HEK293T (cell line): ENCODE measurements at regions not wholly inside any gene's neighbourhood (a gene's known extent, or its start where the extent isn't known, plus 50 kb on each side); places are given as distances from the start of the nearest gene placed in this dataset.

ENCODE experiments used
- CTCF ChIA-PET: fragments of 350-600 bp; formaldehyde crosslinking; extraction: SDS; loops from one replicate; lab custom pipeline; 2021; ENCODE audit warnings: antibody characterized with exemption, inconsistent platforms; lab: Yijun Ruan, JAX
- POLR2A ChIA-PET: fragments of 350-600 bp; formaldehyde crosslinking; extraction: SDS; loops from one replicate; lab custom pipeline; 2020; ENCODE audit warnings: antibody characterized with exemption, inconsistent platforms; lab: Yijun Ruan, JAX
- DNase-seq: peaks from one replicate; pipeline ENCODE4 v3.0.0; 2012; ENCODE audit warnings: mixed read lengths; ENCODE audit errors: extremely low spot score
- ARNT ChIP-seq: fragments of 450-650 bp; IDR thresholded peaks from 2 replicates; pipeline ENCODE4 v1.6.1; 2017; ENCODE audit warnings: mild to moderate bottlenecking
- BHLHE40 ChIP-seq: fragments of 450-650 bp; IDR thresholded peaks from 2 replicates; pipeline ENCODE4 v1.6.1; 2016; ENCODE audit warnings: mild to moderate bottlenecking, moderate library complexity, borderline replicate concordance
- CTBP1 ChIP-seq: fragments of 450-650 bp; IDR thresholded peaks from 2 replicates; pipeline ENCODE4 v1.6.1; 2016; ENCODE audit warnings: borderline replicate concordance
- ELF4 ChIP-seq: fragments of 450-650 bp; IDR thresholded peaks from 2 replicates; pipeline ENCODE4 v1.6.1; 2017; ENCODE audit warnings: antibody characterized with exemption
- FOXA1 ChIP-seq: fragments of 450-650 bp; IDR thresholded peaks from 2 replicates; pipeline ENCODE4 v1.6.1; 2016; ENCODE audit warnings: mild to moderate bottlenecking
- FOXK2 ChIP-seq: fragments of 450-650 bp; IDR thresholded peaks from 2 replicates; pipeline ENCODE4 v1.6.1; 2016; ENCODE audit warnings: mild to moderate bottlenecking
- FOXM1 ChIP-seq: fragments of 450-650 bp; IDR thresholded peaks from 2 replicates; pipeline ENCODE4 v1.6.1; 2017; ENCODE audit warnings: mild to moderate bottlenecking, borderline replicate concordance
- HDGF ChIP-seq: fragments of 450-650 bp; IDR thresholded peaks from 2 replicates; pipeline ENCODE4 v1.6.1; 2017; ENCODE audit warnings: antibody characterized with exemption, borderline replicate concordance
- L3MBTL2 ChIP-seq: fragments of 450-650 bp; conservative IDR thresholded peaks from 2 replicates; pipeline ENCODE4 v1.6.1; 2016; ENCODE audit warnings: mild to moderate bottlenecking
- LEF1 ChIP-seq: fragments of 450-650 bp; IDR thresholded peaks from 2 replicates; pipeline ENCODE4 v1.6.1; 2017; ENCODE audit warnings: mild to moderate bottlenecking, borderline replicate concordance
- NFRKB ChIP-seq: fragments of 450-650 bp; IDR thresholded peaks from 2 replicates; pipeline ENCODE4 v1.6.1; 2016; ENCODE audit warnings: mild to moderate bottlenecking, moderate library complexity
- PKNOX1 ChIP-seq: fragments of 450-650 bp; IDR thresholded peaks from 2 replicates; pipeline ENCODE4 v1.6.1; 2016
- SP1 ChIP-seq: fragments of 450-650 bp; IDR thresholded peaks from 2 replicates; pipeline ENCODE4 v1.6.1; 2017
- SUZ12 ChIP-seq: fragments of 450-650 bp; IDR thresholded peaks from 2 replicates; pipeline ENCODE4 v1.6.1; 2016; ENCODE audit warnings: mild to moderate bottlenecking
- TARDBP ChIP-seq: fragments of 450-650 bp; IDR thresholded peaks from 2 replicates; pipeline ENCODE4 v1.6.1; 2016
- ZNF384 ChIP-seq: fragments of 450-650 bp; IDR thresholded peaks from 2 replicates; pipeline ENCODE4 v1.6.1; 2016

GRCh38 chr5:128773378-128773777, 191.9 kb upstream of the SLC27A6 start:
- DNase-seq, result no peak
- POLR2A ChIA-PET, result no interaction called here
- CTCF ChIA-PET, result no interaction called here
- TF ChIP-seq ELF4 (no peak), L3MBTL2 (no peak), BHLHE40 (no peak), FOXM1 (no peak), CTBP1 (no peak), HDGF (no peak), TARDBP (no peak), SUZ12 (no peak), FOXA1 (no peak), ARNT (no peak), ZNF384 (no peak), NFRKB (no peak), SP1 (no peak), FOXK2 (no peak), PKNOX1 (no peak), LEF1 (no peak)

GRCh38 chr5:128774605-128775004, 190.7 kb upstream of the SLC27A6 start:
- ChIA-PET POLR2A (no interaction called here), CTCF (no interaction called here)
- DNase-seq, result no peak
- TF ChIP-seq ELF4, result no peak
- TF ChIP-seq SP1, result no peak
- TF ChIP-seq PKNOX1, result no peak
- no peak for TF ChIP-seq BHLHE40
- no peak for TF ChIP-seq TARDBP
- TF ChIP-seq ZNF384, result no peak
- no peak for TF ChIP-seq ARNT
- no peak for TF ChIP-seq SUZ12
- no peak for TF ChIP-seq HDGF

GRCh38 chr5:128775558-128775957, 189.7 kb upstream of the SLC27A6 start:
- TF ChIP-seq ELF4 (no peak), CTBP1 (no peak), BHLHE40 (no peak), HDGF (no peak), LEF1 (no peak), SP1 (no peak), FOXK2 (no peak), ARNT (no peak), TARDBP (no peak), L3MBTL2 (no peak), FOXM1 (no peak), ZNF384 (no peak), PKNOX1 (no peak), NFRKB (no peak), SUZ12 (no peak)
- ChIA-PET POLR2A (no interaction called here), CTCF (no interaction called here)
- no peak for DNase-seq

- POLR2A ChIA-PET, result no interaction called here
Measured at GRCh38 chr5:128777052-128777451, 188.2 kb upstream of the SLC27A6 start.

GRCh38 chr5:128778474-128778873, 186.8 kb upstream of the SLC27A6 start:
- no peak for DNase-seq
- ChIA-PET POLR2A (no interaction called here), CTCF (no interaction called here)
- TF ChIP-seq L3MBTL2, result no peak
- no peak for TF ChIP-seq SP1
- no peak for TF ChIP-seq FOXM1
- no peak for TF ChIP-seq BHLHE40
- no peak for TF ChIP-seq ARNT
- TF ChIP-seq ZNF384, result no peak
- no peak for TF ChIP-seq FOXK2
- TF ChIP-seq ELF4, result no peak
- no peak for TF ChIP-seq CTBP1
- TF ChIP-seq SUZ12, result no peak
- no peak for TF ChIP-seq HDGF

More at GRCh38 chr5:128777052-128777451, 188.2 kb upstream of the SLC27A6 start:
- CTCF ChIA-PET, result no interaction called here
- TF ChIP-seq BHLHE40 (no peak), L3MBTL2 (no peak), ELF4 (no peak), HDGF (no peak), PKNOX1 (no peak), ZNF384 (no peak), SUZ12 (no peak), FOXA1 (no peak), SP1 (no peak), FOXM1 (no peak), ARNT (no peak), NFRKB (no peak), LEF1 (no peak), FOXK2 (no peak), CTBP1 (no peak), TARDBP (no peak)
- no peak for DNase-seq

GRCh38 chr5:128782446-128782845, 182.8 kb upstream of the SLC27A6 start:
- ChIA-PET POLR2A (no interaction called here), CTCF (no interaction called here)
- TF ChIP-seq BHLHE40 (no peak), FOXA1 (no peak), NFRKB (no peak), PKNOX1 (no peak), LEF1 (no peak), ZNF384 (no peak), SP1 (no peak), TARDBP (no peak), FOXK2 (no peak), FOXM1 (no peak), L3MBTL2 (no peak), ELF4 (no peak), SUZ12 (no peak), HDGF (no peak), ARNT (no peak), CTBP1 (no peak)
- DNase-seq, result no peak
